ENCODE measurements at regions not wholly inside any gene's neighbourhood (a gene's known extent, or its start where the extent isn't known, plus 50 kb on each side); places are given as distances from the start of the nearest gene placed in this dataset.

- FAIRE-seq (no peak), DNase-seq (ENCODE audit: low spot score in 2 of 2) (no peak)
Observed at GRCh38 chr3:82954486-82954885, 1193.0 kb upstream of the GBE1 start.

GRCh38 chr3:82942041-82942440 is 1180.6 kb upstream of the GBE1 start:
- no peak for FAIRE-seq
- DNase-seq (ENCODE audit: low spot score in 2 of 2), result no peak

DNA sequence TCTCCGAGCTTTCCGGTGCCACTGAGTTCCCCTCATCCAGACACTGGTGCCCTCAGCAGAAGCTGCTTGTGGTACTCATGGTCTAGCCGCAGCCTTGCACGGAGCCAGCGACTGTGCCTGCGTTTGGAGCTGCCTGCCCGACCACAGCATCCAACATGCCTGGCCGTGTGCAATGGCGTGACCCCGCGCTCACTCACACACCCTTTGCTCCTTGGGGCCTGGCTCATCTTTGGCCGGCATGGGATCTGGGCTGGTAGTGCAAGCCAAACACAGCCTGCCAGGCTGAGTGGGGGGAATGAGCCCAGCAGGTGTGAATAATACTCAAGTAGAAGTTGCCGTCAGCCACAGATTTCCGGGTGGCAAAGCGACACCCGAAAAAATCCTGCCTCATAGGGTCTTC is 1178.7 kb upstream of the GBE1 start:
- FAIRE-seq, result no peak
- no peak for DNase-seq (ENCODE audit: low spot score in 2 of 2)

- FAIRE-seq (no peak), DNase-seq (ENCODE audit: low spot score in 2 of 2) (no peak)
Observed at GRCh38 chr3:82939491-82940097, 1178.1 kb upstream of the GBE1 start.

DNA sequence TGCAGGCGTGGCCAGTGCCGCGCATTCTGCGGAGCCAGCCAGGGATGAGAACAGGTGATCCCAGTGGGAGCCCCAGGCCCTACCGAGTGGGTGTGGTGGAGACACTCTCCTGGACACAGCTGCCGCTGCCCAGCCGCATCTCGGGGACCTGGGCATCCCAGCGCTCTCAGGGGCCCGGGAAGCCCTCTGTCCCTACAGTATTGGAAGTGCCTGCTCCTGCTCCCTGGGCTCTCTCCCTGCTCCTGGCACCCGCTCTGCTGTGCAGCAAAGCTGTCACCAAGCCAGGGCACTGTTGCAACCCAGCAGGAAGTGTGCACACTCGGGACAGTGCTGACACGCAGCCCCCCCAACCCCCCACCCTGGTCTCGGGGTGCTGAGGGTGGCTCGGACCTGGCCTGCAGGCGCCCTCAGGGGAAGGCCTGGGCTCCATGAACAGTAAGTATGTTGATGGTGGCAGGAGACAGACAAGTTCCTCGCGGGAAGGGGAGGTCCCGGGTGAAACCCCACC is 1177.4 kb upstream of the GBE1 start:
- FAIRE-seq (no peak), DNase-seq (ENCODE audit: low spot score in 2 of 2) (no peak)

- DNase-seq (ENCODE audit: low spot score in 2 of 2), result no peak
- no peak for FAIRE-seq
Observed at GRCh38 chr3:82927309-82928253, 1166.1 kb upstream of the GBE1 start.

- no peak for DNase-seq (ENCODE audit: low spot score in 2 of 2)
- FAIRE-seq, result no peak
Observed at GRCh38 chr3:82891028-82891427, 1129.6 kb upstream of the GBE1 start.

- FAIRE-seq, result no peak
- no peak for DNase-seq (ENCODE audit: low spot score in 2 of 2)
Observed at GRCh38 chr3:82883072-82883471, 1121.6 kb upstream of the GBE1 start.

GRCh38 chr3:82875401-82875800 is 1114.0 kb upstream of the GBE1 start:
- FAIRE-seq, result no peak
- no peak for DNase-seq (ENCODE audit: low spot score in 2 of 2)

DNA sequence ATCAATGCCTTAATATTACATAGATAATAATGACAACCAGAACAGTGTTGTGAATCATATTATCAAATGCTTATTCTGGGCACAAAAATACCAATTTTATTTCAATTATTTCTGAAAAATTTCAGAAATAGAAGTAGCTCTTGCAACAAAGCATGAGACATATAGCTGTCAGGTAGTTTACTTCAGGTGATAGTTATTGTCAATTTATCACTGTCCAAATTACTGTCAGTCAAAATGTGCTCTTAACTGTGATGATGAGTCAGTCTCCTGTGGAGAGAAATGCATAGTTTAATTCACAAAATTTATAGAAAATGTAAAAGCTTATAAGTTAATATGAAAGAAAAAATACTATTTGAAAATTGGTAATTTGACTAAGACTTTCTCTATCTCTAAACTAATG is 1078.4 kb upstream of the GBE1 start:
- DNase-seq (ENCODE audit: low spot score in 2 of 2), result no peak
- no peak for FAIRE-seq

- FAIRE-seq, result no peak
- no peak for DNase-seq (ENCODE audit: low spot score in 2 of 2)
Observed at GRCh38 chr3:82834098-82834497, 1072.7 kb upstream of the GBE1 start.

DNA sequence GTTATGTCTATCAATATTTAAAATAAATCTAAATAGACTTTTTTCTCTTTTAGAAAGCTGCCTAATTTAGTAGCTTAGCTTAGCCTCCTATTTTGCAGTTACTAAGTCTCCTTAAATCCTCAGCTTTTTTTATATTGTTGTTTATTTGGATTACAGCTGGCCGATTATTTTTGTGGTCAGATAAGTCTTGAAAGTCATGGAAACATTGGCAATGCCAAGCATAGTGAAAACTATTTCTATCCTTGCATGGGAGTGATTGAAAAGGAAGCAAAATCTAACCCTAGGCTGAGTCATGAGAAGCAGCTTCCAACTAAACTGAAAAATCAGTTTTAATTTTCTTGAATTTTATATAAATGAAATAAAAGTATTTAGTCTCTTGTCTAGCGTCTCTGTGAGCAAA is 1063.0 kb upstream of the GBE1 start:
- no peak for DNase-seq (ENCODE audit: low spot score in 2 of 2)
- no peak for FAIRE-seq

GRCh38 chr3:82816086-82816485 is 1054.6 kb upstream of the GBE1 start:
- DNase-seq (ENCODE audit: low spot score in 2 of 2), result no peak
- FAIRE-seq, result no peak

GRCh38 chr3:82815417-82816058 is 1054.1 kb upstream of the GBE1 start:
- no peak for DNase-seq (ENCODE audit: low spot score in 2 of 2)
- no peak for FAIRE-seq

GRCh38 chr3:82814660-82815059 is 1053.2 kb upstream of the GBE1 start:
- DNase-seq (ENCODE audit: low spot score in 2 of 2) (no peak), FAIRE-seq (no peak)

GRCh38 chr3:82807781-82808180 is 1046.3 kb upstream of the GBE1 start:
- FAIRE-seq (no peak), DNase-seq (ENCODE audit: low spot score in 2 of 2) (no peak)

GRCh38 chr3:82802501-82802900 is 1041.1 kb upstream of the GBE1 start:
- no peak for DNase-seq (ENCODE audit: low spot score in 2 of 2)
- no peak for FAIRE-seq

DNA sequence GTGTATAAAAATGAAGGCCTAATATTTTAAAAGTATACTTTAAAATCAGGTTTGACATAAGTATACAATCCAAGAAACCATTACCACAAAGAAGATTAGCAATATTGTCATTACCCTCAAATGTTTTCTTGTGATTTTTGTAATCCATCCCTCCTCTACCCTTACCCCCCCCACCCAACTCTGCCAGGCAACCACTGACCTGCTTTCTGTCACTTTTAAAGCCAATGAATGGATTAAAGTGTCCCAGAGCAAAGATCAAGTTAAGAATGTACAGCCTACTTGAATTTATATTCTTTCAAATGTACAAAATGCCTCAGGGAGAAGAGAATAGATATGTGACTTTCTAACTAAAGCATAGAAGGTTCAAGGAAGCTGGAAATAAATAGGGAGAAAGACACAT is 1038.8 kb upstream of the GBE1 start:
- no peak for DNase-seq (ENCODE audit: low spot score in 2 of 2)
- FAIRE-seq, result no peak

DNA sequence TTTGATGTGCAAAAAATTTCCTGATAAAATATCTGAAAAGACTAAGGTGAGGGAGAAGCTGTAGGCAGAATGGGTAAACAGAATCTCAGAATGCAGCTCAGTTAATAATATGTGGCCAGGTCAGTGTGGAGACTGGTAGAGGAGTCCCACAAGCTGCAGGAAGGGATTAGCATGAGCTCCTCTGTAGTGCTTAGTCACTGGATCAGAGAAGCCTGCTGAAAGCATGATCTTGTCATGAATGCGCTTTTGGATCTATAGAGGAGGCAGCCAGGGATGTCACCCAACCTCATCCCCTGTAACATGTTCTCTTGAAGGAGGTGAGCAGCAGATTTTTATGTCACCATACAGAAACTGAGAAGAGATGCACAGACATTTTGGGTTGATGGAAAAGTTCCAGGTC is 1035.3 kb upstream of the GBE1 start:
- DNase-seq (ENCODE audit: low spot score in 2 of 2), result no peak
- no peak for FAIRE-seq

DNA sequence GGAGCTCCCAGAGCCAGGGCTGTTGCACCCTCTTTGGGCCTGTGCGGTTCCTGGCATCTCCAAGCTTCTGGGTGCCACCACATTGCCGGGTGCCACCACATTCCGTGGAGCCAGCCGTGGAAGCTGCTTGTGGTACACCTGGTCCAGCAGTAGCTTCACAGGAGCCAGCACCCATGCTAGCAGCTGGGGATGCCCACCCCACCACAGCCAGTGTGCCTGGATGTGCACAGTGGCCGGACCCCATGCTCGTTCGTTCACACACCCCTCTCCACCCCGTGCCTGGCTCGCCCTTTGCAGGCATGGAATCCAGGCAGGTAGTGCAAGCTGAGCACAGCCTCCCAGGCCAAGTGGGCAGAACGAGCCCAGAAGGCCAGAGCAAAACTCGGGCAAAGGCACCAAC is 1029.8 kb upstream of the GBE1 start:
- DNase-seq (ENCODE audit: low spot score in 2 of 2) (no peak), FAIRE-seq (no peak)

- DNase-seq (ENCODE audit: low spot score in 2 of 2) (no peak), FAIRE-seq (no peak)
Observed at GRCh38 chr3:82790307-82791097, 1029.1 kb upstream of the GBE1 start.
